ENCODE measurements at regions not wholly inside any gene's neighbourhood (a gene's known extent, or its start where the extent isn't known, plus 50 kb on each side); places are given as distances from the start of the nearest gene placed in this dataset.

DNA sequence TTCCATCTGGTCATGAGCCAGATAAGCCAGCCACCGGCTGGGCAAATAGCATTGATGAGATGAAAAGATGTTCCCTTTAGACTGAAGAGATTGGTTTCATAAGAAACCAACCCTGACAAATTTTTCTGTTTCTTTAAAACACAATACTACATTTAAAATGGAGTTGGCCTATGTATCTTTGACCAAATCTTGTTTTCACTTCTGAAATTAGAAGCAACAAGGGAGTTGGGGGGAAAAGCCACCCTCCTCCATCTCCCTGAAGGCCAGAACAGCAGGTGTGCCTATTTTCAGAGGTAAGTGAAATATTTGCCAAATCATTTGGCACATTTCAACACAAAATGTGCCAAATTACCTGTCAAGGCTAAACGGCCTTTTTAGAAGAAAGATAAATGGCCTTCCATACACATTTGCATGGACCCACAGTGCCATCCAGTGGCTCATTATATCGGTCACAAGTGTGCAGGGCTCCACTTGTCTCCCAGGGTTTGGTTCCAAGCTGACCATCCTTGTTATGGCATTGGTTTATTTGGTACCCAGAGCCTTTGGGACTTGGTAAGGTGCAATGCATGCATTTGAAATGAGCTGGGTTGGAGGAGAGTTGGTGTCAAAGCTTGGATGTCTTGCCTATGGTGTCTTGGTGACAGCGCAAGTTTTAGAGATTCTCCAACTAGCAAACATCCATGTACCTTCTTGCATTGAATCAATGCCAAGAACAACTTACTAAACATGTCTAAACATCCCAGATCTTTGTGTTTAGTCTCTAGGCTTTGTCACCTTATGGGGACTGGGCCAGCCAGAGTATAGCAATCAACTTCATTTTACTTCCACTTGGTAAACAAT, 372.0 kb upstream of the KIF2A start:
- peak; percentile 41 for DNase-seq (ENCODE audit: low spot score)
- in situ Hi-C loops (cut with MboI; ENCODE audit: low pct_unique_long_range_greater_than_20kb, low sequenced_read_pairs, unreplicated experiment), result no loop called here
- TF ChIP-seq, protein P1, sequence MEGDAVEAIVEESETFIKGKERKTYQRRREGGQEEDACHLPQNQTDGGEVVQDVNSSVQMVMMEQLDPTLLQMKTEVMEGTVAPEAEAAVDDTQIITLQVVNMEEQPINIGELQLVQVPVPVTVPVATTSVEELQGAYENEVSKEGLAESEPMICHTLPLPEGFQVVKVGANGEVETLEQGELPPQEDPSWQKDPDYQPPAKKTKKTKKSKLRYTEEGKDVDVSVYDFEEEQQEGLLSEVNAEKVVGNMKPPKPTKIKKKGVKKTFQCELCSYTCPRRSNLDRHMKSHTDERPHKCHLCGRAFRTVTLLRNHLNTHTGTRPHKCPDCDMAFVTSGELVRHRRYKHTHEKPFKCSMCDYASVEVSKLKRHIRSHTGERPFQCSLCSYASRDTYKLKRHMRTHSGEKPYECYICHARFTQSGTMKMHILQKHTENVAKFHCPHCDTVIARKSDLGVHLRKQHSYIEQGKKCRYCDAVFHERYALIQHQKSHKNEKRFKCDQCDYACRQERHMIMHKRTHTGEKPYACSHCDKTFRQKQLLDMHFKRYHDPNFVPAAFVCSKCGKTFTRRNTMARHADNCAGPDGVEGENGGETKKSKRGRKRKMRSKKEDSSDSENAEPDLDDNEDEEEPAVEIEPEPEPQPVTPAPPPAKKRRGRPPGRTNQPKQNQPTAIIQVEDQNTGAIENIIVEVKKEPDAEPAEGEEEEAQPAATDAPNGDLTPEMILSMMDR (IDR thresholded peaks at IDR 0.05; ENCODE audit: extremely low read depth, insufficient read depth, missing control alignments), result peak; percentile 55

DNA sequence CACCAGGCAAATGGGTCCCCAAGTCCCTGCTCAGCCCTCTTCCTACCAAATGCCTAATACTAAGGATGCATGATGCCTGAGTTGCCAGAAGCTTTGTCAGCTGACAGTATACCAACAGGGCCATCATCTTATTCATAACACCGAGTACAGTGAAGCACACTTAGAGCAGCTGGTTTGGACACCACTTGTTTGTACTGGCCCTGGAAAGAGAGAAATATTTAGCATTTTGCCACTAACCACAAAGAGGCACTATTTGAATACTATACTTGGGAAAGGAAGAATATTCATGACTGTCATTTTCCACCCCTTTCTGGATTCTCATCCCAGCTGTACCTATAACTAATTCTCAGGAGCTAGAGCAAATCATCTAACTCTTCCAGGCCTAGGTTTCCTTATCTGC, 364.4 kb upstream of the KIF2A start:
- in situ Hi-C loops (cut with MboI; ENCODE audit: low pct_unique_long_range_greater_than_20kb, low sequenced_read_pairs, unreplicated experiment), result no loop called here
- DNase-seq (ENCODE audit: low spot score), result no peak
- TF ChIP-seq, protein P1 (IDR thresholded peaks at IDR 0.05; ENCODE audit: extremely low read depth, insufficient read depth, missing control alignments), result no peak

DNA sequence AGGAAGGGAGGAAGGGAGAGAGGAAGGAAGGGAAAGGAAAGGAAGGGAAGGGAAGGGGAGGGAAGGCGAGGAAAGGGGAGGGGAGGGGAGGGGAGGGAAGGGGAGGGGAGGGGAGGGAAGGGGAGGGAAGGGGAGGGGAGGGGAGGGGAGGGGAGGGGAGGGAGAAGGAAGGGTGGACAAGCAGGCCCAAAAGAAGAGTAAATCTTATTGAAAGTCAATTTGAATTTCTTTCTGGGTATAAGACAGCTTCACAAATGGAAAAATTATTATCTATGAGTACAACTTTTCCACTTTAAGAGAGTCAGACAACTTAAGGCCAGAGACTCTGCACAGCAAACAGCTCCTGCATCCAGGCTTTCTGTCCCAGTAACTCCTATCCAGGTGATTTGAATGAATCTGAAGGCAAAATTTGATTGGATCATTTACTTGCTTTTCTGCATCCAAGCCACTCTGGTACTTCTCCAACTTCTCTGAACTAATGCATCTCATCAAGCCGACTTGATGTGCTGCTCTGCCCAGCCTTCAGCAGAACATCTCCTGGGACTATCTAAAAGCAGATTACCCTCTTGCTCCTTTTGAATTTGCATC, 363.4 kb upstream of the KIF2A start:
- in situ Hi-C loops (cut with MboI; ENCODE audit: low pct_unique_long_range_greater_than_20kb, low sequenced_read_pairs, unreplicated experiment), result no loop called here
- DNase-seq (ENCODE audit: low spot score), result no peak
- TF ChIP-seq, protein P1 (IDR thresholded peaks at IDR 0.05; ENCODE audit: extremely low read depth, insufficient read depth, missing control alignments), result no peak

DNA sequence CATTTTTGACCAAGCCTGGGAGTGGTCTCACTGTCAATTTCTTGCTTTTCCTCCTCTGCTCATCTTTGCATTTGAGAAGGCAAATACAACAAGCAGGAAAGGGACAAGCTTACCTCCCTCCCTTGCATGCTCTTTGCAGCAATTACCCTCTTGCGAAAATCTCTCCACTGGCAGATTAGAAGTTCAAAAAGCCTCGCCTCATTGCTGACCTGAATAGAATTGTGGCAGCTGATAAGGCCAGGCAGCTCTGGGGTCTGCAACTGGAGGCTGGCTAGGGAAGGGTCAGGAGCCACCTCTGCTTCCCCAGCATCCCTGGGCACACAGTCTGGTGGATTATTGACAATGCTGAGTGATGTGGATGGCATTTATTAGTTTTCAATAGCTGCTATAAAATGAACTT, 362.3 kb upstream of the KIF2A start:
- TF ChIP-seq, protein P1 (IDR thresholded peaks at IDR 0.05; ENCODE audit: extremely low read depth, insufficient read depth, missing control alignments), result no peak
- DNase-seq (ENCODE audit: low spot score), result no peak
- in situ Hi-C loops (cut with MboI; ENCODE audit: low pct_unique_long_range_greater_than_20kb, low sequenced_read_pairs, unreplicated experiment), result no loop called here

DNA sequence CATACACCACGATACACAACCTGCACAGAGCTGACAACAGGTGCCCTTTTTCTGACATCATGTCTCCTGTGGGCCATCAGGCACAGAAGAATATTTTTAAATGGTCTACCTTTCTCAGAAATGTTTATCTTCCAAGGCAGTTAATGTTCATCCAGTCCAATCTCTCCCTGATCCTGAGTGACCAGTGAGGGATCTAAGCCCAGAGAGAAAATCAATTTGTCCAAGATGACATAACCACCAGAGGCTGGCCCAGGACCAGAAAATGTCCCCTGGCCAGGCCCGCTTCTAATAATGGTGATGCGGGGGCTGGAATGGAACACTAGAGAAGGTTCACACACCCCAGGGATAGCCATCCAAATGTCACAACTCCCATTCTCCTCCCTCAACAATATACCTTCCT, 357.9 kb upstream of the KIF2A start:
- TF ChIP-seq, protein P1 (IDR thresholded peaks at IDR 0.05; ENCODE audit: extremely low read depth, insufficient read depth, missing control alignments), result no peak
- in situ Hi-C loops (cut with MboI; ENCODE audit: low pct_unique_long_range_greater_than_20kb, low sequenced_read_pairs, unreplicated experiment), result no loop called here
- DNase-seq (ENCODE audit: low spot score), result no peak

DNA sequence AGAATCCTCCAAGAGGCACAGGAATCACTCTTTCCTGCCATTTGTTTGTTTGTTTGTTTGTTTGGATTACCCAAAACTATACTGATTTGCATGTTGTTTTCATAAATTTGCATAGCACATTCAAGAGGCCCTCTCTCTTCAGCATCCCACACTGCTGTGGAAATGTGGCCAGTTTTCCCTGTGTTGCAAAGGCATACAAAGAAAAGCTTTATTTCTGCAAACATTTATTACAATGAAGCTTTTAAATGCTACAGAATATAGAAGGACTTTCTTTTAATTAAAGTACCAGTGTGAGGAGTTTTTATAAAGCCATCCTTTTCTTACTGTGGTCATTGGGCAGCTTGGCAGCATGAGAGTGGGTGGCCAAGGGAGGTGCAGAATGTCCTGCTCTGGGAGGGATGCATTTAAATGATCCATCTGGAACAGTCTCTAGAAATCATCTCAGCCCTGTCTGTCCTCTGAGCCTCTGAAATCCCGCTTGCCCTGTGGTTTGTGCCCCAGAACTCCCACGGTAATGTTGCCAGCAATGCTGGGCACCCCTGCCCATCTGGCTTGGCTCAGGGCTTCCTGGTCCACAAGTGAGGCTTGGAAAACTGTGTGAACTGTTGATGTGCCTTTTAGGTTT, 356.8 kb upstream of the KIF2A start:
- in situ Hi-C loops (cut with MboI; ENCODE audit: low pct_unique_long_range_greater_than_20kb, low sequenced_read_pairs, unreplicated experiment), result no loop called here
- no peak for DNase-seq (ENCODE audit: low spot score)
- TF ChIP-seq, protein P1 (IDR thresholded peaks at IDR 0.05; ENCODE audit: extremely low read depth, insufficient read depth, missing control alignments), result no peak

All from GM13977 (cell line).